SK-N-MC (cell line): ENCODE measurements at regions not wholly inside any gene's neighbourhood (a gene's known extent, or its start where the extent isn't known, plus 50 kb on each side); places are given as distances from the start of the nearest gene placed in this dataset.

Source experiments
- DNase-seq: peaks from one replicate; pipeline ENCODE4 v3.0.0-alpha.2; 2011; ENCODE audit warnings: low read depth, low spot score
- H3K27ac ChIP-seq: fragments of 200-600 bp; sonication (generic); 2 replicates; pipeline ENCODE4 v1.5.1; 2016; ENCODE audit warnings: mixed run types
- H3K36me3 ChIP-seq: fragments of 200-600 bp; sonication (generic); 2 replicates; pipeline ENCODE4 v1.6.1; 2017; ENCODE audit warnings: antibody characterized with exemption, low read length, mixed read lengths; ENCODE audit not compliant: insufficient read depth
- H3K4me3 ChIP-seq: fragments of 200-600 bp; sonication (generic); 2 replicates; pipeline ENCODE4 v1.5.1; 2016
- H3K9ac ChIP-seq: fragments of 200-600 bp; sonication (generic); 2 replicates; pipeline ENCODE4 v1.8.0; 2017; ENCODE audit warnings: mixed run types, mixed read lengths; ENCODE audit not compliant: insufficient read length
- H3K9me3 ChIP-seq: fragments of 200-600 bp; sonication (generic); 2 replicates; pipeline ENCODE4 v1.6.1; 2017; ENCODE audit warnings: low read depth, mild to moderate bottlenecking, antibody characterized with exemption, low read length, moderate library complexity, mixed read lengths
- EZH2 ChIP-seq: fragments of 200-600 bp; sonication (generic); IDR thresholded peaks from one replicate; pipeline ENCODE4 v1.6.1; 2017; ENCODE audit warnings: antibody characterized with exemption
- FOXP2 ChIP-seq: optimal IDR thresholded peaks from 2 replicates; pipeline ENCODE3; 2011; ENCODE audit warnings: mild to moderate bottlenecking, moderate library complexity; ENCODE audit not compliant: insufficient read depth; ENCODE audit errors: extremely low read length, control extremely low read depth
- POLR2AphosphoS5 ChIP-seq: IDR thresholded peaks from 2 replicates; pipeline ENCODE4 v1.6.1; 2012; ENCODE audit warnings: mild to moderate bottlenecking, low read depth, low read length, borderline replicate concordance

DNA sequence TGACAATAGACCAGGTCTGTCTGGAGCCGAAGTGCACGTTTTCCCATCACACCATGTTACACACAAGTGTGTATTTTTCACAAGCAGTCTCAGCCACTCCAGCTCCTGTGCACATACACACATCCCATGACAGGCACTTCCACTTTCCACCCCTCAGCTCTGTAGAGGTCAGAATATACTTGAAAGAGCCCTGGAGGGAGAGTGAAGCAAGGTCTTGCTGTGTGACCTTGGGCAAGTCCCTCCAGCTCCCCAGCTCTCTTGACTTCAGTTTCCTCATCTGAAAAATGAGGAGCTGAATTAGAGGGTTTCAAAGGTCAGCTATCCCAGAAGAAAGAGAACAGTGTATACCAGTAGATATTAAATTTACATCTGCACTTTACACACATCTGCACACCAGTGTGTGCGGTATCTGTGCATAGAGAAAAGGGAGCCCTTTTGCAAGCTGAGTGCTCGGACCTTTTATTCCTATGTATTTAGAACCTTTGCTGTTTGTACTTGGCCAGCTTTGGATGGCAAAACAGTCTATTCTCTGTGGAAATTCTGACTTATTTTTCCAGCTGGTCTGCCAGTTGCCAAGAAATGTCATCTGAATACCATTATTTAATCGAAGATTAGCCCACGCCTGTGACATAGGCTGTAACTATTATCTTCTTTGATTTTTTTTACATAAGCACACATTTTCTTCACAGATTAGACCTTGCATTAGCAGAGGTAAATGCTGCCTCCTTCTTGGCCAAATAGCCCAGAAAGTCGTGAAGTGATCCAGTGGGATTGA, 528.0 kb downstream of the BNC2 start:
- no peak for TF ChIP-seq EZH2
- no peak for TF ChIP-seq FOXP2
- TF ChIP-seq POLR2AphosphoS5, result no peak
- no peak overlapping the region for H3K27ac ChIP-seq
- no peak overlapping the region for H3K4me3 ChIP-seq
- H3K36me3 ChIP-seq, result no peaks in the 10 kb centered on the region
- H3K9me3 ChIP-seq, result no peaks in the 10 kb centered on the region
- DNase-seq, result no peak
- no peak overlapping the region for H3K9ac ChIP-seq

DNA sequence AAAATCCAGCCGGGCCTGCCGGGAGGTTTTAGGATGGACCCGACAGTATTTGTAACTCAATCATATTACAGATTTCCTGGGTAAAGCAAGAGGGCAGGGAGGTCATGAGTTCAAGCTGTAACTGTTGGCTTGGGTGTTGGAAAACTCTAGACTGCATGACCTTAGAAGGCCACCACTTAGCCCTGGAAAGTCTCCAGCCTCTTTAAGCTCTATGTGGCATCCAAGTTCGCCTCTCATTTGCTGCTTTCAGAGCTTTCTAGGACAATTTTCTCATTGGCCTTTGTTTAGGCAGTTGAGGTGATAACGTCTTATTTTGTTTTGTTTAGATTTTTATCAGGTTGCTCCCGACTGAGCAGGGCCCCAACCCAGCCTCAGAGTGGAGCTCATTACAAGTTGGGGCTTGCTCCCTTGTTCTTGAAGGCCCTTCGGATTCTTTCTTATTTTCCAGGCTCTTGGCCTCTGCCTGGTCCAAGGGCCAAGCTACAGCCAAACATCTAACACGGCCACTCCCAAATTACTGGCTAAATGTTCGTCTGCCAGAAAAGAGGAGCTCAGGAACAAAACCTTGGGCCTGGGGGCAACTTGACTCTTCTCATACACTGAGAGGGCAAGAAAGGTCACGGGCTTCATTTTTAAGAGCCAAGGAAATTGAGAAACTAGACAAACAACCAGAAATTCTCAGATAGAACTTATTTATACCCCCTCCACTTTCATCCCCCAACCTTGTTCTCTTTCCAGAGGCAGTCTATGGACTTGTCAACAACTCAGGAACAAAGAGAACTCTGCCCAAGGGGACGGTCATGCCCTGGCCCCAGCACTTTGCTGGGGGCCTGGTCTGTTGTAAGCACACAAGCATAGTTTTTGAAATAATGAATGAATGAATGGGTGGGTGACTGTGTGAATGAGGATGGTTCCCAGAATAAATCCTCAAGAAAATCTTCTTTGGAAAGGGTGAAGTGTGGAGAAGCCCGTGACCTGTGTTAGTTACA, 526.9 kb downstream of the BNC2 start:
- DNase-seq, result no peak
- no peak for TF ChIP-seq POLR2AphosphoS5
- TF ChIP-seq FOXP2, result no peak
- TF ChIP-seq EZH2, result no peak
- H3K36me3 ChIP-seq, result no peaks in the 10 kb centered on the region
- no peak overlapping the region for H3K4me3 ChIP-seq
- no peak overlapping the region for H3K9ac ChIP-seq
- H3K27ac ChIP-seq, result no peak overlapping the region
- no peaks in the 10 kb centered on the region for H3K9me3 ChIP-seq

DNA sequence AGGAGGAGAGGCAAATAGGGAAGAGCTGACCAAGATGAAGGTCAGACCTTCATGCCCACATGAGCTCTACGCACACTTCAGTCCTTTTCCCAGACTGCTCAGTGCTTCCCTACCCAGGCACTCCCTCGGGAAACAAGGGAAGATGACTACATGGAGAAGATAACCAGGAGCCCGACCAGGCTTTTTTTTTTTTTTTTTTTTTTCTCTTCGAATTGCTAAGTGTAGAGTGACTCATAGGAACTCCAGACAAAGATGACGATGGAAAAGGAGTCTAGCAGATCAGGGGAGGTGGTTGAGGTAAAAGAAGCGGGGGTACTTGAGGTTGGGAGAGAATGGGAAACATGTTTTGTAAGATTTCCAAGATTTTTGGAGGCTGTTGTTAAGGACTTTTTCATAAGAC, 526.1 kb downstream of the BNC2 start:
- no peaks in the 10 kb centered on the region for H3K9me3 ChIP-seq
- no peak overlapping the region for H3K27ac ChIP-seq
- H3K9ac ChIP-seq, result no peak overlapping the region
- no peak for DNase-seq
- H3K4me3 ChIP-seq, result no peak overlapping the region
- H3K36me3 ChIP-seq, result no peaks in the 10 kb centered on the region
- TF ChIP-seq FOXP2 (no peak), EZH2 (no peak), POLR2AphosphoS5 (no peak)

- no peak for DNase-seq
- TF ChIP-seq FOXP2, result no peak
- TF ChIP-seq POLR2AphosphoS5, result no peak
- TF ChIP-seq EZH2, result no peak
Observed at GRCh38 chr9:16345902-16346301, 524.6 kb downstream of the BNC2 start.

DNA sequence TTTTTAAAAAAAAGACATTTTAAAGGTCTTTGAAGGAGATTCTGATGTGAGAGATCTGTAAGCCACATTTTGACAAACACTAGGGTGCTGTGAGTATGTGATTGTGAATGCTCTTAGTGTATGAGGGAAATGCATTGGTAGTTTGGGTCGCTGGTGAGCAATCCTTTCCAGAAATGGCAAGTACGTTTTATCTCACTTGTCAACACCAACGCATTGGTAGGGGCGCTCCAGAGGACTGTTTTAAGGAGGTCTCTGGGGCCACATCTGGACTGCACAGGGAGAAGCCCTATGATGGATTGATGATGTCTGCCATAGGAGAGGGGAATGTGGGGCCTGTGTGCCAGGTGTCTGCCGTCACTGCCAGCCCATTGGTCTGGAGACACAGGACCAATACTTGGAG, 522.6 kb downstream of the BNC2 start:
- H3K9ac ChIP-seq, result no peak overlapping the region
- TF ChIP-seq FOXP2 (no peak), EZH2 (no peak), POLR2AphosphoS5 (no peak)
- no peak overlapping the region for H3K4me3 ChIP-seq
- DNase-seq, result no peak
- no peaks in the 10 kb centered on the region for H3K9me3 ChIP-seq
- H3K27ac ChIP-seq, result no peak overlapping the region
- no peaks in the 10 kb centered on the region for H3K36me3 ChIP-seq

More at GRCh38 chr9:16345902-16346301, 524.6 kb downstream of the BNC2 start:
- Histone ChIP-seq H3K9ac (no peak overlapping the region), H3K36me3 (no peaks in the 10 kb centered on the region), H3K27ac (no peak overlapping the region), H3K4me3 (no peak overlapping the region), H3K9me3 (no peaks in the 10 kb centered on the region)

GRCh38 chr9:16348531-16348930, 521.9 kb downstream of the BNC2 start:
- Histone ChIP-seq H3K36me3 (no peaks in the 10 kb centered on the region), H3K27ac (no peak overlapping the region), H3K9ac (no peak overlapping the region), H3K4me3 (no peak overlapping the region), H3K9me3 (no peaks in the 10 kb centered on the region)
- no peak for TF ChIP-seq POLR2AphosphoS5
- TF ChIP-seq EZH2, result no peak
- TF ChIP-seq FOXP2, result no peak
- DNase-seq, result no peak

DNA sequence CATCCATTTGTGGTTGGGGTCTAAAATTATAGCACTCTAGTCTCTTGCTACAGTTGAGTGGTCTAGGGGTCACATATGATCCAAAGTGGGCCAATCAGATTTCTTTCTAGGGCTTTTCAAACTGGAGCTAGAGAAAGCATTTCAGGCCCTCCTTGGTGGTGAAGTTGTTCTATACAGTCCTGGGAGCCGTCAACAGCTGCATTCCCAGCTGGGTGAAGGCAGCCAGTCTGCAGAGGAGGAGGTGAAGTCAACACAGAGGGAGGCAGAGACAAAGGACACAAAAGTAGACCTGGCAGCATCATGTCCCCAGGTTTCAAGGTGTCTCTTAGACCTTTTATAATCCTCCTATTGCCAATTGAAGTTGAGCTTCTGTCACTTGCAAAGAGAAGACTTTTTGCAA, 518.2 kb downstream of the BNC2 start:
- DNase-seq, result no peak
- no peak overlapping the region for H3K27ac ChIP-seq
- TF ChIP-seq FOXP2 (no peak), EZH2 (no peak), POLR2AphosphoS5 (no peak)

DNA sequence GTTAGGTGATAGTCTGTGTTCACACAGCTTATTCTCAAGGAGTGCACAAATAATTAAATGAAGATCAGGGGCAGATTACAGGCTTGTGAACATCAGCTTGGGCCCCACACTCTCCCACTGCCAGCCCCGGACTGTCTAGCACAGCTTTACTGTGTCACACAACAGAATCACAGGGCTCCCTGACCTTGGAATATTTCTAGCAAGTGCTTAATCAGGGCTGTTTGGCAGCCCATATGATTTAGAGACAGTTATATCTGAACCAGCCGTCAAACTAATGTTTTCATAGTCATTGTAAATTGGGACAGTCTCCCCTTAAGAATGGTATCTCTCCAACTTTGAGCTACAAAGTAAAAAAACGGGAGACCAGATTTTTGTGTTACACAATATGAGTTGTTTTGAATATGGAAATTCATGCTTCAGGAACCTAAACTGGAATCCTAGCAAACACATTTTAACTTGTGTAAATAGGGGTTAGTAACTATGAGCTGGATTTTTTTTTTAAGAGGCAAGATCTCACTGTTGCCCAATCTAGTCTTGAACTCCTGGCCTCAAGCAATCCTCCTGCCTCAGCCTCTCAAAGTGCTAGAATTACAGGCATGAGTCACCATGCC, 517.6 kb downstream of the BNC2 start:
- Histone ChIP-seq H3K9ac (no peak overlapping the region), H3K4me3 (no peak overlapping the region), H3K36me3 (no peaks in the 10 kb centered on the region), H3K9me3 (no peaks in the 10 kb centered on the region), H3K27ac (no peak overlapping the region)
- no peak for DNase-seq
- TF ChIP-seq POLR2AphosphoS5 (no peak), FOXP2 (no peak), EZH2 (no peak)

More for the DNA sequence above, 518.2 kb downstream of the BNC2 start:
- Histone ChIP-seq H3K9me3 (no peaks in the 10 kb centered on the region), H3K4me3 (no peak overlapping the region), H3K36me3 (no peaks in the 10 kb centered on the region), H3K9ac (no peak overlapping the region)
